ENCODE measurements at regions not wholly inside any gene's neighbourhood (a gene's known extent, or its start where the extent isn't known, plus 50 kb on each side); places are given as distances from the start of the nearest gene placed in this dataset.

DNA sequence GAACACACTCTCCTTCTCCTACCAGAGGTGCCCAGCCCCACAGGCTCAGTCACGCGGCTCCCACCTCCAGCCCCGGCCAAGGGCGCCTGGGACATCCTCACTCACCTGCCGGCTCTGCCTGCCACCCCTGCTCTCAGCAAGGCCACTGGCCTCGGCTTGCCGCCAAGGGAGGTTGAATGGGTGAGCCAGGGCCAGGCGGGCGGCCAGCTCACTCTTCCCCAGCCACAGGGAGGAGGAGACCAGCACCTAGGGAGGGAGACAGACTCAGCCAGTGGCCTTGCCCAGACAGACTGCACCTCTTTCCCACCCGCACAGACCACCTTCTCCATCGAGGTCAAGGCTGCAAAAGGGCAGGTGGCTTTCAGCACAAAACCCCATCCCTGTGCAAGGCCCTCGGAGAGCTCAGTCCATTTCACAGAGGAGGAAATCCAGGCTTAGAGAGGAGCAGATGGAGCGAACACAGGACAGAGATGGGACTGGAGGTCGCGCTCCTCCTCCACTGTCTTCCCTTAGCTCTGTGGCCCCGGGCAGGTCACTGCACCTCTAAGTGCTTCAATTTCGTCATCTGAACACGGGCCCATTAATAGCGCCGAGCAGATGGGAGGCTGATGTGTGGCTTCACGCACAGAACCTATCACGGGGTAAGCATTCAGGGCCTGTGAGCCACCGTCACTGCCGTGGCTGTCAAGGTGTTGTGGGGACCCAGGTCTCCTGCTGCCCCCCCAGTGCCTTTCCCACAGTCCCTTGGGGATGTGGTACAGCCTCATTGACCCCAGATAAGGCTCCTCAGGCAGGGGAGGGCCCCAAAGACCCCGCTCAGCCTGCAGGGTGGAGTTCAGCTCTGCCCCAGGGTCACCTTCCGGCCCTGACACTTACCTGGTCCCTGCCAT, 56.1 kb downstream of the RMI2 start:
- no peak for DNase-seq

GRCh38 chr16:11402051-11402744, 56.9 kb downstream of the RMI2 start:
- no peak for DNase-seq

DNA sequence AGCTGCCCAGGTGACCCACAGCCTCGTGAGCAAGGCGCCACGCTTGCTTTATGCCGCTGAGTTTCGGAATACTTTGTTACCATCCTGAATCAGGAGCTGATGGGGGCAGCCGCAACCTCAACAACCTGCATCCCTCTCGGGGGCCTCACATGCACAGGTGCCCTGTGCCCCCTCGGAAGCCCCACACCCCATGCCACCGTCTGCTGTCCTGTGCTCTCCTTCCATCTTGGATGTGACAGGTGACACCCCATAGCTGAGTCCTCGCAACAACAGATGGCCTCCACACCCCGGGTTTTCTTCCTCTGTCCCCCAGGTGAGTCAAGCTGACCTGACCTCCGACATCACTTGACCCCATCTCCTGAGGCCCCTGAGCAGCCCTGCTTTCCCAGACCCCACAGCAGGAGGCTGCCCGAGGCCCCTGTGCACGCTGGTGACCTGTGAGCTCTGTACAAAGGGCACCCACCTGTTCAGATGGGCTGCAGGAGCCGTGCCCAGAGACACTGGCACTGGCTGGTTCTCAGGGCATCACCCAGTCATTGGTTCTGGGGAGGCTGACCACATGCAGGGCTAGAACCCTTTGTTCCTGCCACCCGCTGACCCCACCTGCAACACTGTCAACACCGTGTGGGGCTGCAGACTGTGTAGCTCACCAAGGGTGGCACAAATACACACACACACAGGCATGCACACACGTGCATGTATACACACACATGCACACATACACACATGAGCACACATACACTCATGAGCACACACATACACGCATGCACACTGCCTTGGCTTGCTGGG, 57.7 kb downstream of the RMI2 start:
- no peak for DNase-seq

DNA sequence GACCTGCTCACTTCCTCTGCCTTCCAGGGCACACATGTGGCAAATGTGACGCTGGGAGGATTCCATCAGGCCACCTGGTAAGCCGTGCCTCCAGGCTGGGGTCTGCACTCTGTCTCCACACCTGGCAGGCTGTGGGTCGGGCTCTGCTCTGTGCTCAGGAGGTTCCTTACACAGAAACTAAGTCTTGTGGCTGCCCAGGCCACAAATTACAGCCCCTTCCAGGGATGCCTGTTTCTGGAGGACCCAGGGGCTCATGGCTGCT, 58.2 kb downstream of the RMI2 start:
- DNase-seq, result no peak

- no peak for DNase-seq
Measured at GRCh38 chr16:11403920-11404319, 58.7 kb downstream of the RMI2 start.

DNA sequence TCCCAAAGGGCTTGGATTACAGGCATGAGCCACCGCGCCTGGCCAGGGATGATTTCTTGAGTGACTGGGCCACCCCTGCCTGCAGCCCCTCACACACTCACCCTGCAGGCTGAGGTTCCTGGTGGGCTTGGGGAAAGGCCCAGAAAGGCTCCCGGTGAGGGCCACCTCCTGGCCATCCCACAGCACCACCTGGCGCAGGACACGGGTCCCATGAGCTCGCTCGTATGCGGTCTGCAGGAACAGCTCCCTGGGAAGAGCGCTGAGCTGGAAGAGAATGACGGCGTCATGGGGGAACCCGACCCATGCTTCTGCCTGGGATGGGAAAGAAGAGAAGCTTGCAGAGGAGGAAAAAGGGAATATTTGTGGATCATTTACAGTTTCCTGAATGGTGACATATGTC, 59.3 kb downstream of the RMI2 start:
- DNase-seq, result no peak

DNA sequence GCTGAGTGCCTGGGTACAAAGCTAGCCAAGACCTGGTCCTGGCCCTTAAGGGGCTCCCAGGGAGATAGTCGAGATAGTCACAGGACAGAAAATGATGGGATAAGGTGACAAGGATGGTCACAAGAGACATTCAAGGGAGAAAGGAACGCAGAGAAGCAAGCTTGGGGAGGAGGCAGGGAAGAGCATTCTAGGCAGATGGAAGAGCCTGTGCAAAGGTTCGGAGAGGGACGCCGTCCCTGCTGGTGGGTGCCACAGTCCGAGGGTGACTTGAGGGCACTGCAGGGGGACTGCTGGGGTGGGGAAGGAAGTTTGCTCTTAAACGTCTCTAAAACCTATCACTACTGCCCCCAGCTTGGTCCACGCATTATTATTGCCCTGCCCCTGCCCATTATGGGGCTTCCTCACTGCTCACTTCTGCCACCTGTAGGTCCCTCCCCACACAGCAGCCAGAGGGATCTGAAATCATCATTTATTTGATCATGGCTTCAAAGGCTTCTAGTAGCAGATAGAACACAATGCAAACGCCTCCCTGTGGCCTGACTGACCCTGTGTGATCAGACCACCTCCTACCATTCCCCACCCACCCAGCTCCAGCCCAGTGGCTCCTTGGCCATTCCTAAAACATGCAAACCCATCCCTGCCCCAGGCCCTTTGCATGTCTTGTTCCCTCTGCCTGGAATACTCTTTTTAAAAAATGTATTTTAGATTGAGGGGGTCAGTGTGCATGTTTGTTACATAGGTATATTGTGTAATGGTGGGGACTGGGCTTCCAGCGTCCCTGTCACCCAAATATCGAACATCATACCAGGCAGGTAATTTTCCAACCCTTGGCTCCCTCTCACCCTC, 60.3 kb downstream of the RMI2 start:
- peak; percentile 7 for DNase-seq

GRCh38 chr16:11406177-11406560, 60.9 kb downstream of the RMI2 start:
- DNase-seq, result no peak

DNA sequence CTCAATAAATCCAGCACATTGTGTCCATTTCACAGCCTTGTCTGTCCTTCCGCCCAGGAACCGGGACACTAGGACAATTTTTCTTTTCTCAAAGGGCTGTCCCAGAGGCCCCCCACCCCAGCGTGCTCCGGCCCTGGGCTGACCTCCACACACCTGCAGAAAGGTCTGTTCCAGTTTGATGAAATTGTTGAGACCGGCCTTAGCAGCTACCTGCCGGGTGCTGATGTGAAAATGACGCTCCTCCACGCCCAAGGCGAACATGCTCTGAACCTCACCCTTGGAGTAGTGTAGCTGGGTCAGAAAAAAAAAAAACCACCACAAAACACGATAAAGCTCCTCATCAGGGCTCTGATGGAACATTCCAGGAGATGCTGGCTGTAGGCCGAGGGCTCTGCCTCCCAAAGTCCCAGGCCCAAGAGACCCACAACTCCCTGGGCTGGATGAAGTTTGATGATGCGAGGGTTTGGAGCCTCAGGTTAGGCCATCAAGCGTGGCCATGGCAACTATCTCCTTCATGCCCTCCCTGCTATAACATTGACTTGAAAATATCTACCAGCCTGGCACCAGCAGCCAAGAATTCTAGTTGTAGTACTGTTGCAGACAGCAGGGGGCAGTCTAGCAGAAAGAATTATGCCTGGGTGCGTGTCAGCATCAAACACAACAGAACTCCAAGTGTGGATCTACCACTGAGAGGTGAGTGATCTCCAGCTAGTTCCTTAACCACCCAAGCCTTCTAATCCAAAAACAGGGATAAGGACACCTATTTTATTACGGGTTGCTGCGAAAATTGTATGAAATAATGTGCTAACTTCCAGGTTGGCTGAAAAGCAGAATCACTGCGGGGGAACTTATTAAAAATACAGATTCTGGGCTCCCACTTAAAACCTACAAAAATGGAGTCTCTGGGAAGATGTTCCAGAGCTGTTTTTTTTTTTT, 62.1 kb downstream of the RMI2 start:
- peak; percentile 62 for DNase-seq

GRCh38 chr16:11408216-11408615, 63.0 kb downstream of the RMI2 start:
- no peak for DNase-seq

DNA sequence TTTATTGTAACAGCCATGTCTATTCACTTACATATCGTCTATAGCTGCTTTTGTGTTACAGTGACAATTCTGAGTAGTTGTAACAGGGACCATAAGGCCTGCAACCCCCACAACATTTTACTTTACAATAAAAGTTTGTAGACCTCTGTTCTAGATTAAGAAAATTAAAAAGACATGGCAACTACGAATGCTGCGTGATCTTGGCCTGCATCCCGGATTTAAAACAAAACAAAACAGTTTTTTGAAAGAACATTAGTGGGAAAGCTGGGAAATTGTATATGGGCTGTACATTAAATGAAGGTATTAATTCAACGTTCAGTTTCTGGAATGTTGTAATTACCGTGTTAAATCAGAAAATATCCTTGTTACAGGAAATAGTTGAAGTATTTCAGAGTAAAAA, 64.1 kb downstream of the RMI2 start:
- no peak for DNase-seq

DNA sequence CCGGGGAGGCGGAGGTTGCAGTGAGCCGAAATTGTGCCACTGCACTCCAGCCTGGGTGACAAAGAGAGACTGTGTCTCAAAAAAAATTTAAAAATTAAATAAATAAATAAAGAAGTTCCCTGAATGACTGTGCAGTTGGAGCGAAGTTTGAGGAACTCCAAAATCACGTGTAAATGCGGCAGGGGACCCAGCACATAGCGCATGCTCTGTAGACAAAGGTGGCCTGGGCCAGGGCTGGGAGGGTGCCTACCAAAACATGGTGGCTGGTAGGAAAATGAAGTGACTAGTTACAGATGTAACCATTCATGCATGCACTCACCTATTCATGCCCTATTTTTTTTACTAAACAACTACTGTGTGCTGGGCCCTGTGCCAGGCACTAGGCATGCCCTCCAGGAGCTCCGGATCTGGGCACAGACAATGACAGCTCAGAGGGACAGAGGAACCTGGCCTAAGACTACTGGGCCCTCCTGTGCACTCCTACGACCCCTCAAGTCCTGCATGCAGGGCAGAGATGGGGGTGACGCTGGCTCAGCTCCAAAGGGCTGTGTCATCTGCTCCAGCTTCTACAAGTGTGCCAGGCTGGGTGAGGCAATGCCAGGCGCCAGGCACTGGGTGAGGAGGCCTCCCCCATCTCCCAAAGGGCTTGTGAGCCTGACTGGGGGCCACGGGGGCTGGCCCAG, 65.3 kb downstream of the RMI2 start:
- DNase-seq, result peak; percentile 57

GRCh38 chr16:11411059-11411550, 65.8 kb downstream of the RMI2 start:
- DNase-seq, result no peak

DNA sequence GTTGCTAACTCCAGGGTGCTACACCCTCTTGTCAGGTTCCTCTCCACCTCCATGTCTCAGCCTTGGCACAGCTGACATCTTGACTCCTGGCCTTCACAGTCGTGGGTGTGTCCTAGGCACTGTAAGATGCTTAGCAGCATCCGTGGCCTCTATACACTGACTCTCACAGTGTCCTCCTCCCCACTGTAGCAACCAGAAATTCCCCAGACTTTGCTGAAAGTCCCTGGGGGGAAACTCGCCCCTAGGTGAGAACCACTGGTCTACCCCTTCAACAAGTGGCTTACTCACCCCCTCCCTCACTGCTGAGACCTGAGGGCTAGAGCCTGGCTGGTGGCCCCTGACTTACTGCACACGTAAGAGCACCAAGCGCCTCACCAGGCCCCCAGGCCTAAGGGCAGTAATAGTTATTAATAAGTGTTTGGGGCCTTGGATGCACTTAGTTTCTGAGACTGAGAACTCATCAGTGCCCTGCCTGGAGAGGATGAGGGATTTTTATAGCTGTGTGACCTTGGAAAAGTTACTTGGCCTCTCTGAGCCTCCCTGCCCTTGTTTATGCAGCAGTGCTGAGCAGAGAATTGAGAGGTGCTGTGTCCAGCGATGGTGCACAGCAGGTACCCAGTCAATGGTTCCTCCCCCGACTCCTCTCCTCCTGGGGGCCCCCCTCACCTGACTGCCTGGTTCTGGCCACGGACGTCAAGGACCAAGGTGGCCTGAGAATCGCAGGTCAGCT, 67.1 kb downstream of the RMI2 start:
- no peak for DNase-seq

DNA sequence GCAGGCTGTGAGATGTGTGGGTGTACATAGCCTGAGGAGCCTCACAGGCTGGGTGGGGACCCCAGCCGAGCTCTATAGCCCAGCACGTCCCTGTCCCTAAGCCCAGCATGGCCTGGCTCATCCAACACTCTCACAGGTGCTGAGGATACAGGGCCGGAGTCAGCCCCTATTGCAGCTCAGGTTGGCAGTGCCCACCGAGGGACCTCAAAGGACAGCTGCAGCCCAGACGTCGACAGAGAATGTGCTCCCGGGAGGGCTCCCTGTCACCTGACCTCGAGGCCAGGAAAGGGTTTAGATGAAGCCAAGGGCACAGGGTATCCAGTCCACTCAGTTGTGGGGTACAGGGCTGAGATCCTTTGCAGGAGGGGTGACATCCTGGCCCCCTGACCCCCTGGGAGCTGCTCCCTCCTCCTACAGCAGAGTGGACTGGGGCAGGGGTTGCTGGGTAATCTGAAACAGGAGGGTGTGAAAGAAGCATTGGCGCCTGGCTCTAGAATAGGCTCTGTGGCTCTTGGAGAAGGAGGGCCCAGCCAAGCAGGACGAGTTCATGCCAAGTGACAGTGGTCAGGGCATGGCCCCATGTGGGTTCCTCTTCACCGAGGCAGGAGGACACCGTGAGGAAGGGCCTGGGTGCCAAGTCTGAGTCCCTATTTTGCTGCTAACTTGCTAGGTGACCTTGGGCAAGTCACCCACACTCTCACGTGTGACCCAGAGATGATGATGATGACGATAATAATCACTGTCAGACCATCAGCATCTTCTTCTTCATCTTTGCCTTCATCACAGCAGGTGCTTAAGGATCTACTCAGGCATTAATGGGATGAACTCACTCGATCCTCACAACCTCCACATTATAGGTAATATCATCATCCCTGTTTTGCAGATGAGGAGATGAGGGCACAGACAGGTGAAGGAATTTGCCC, 68.0 kb downstream of the RMI2 start:
- no peak for DNase-seq

DNA sequence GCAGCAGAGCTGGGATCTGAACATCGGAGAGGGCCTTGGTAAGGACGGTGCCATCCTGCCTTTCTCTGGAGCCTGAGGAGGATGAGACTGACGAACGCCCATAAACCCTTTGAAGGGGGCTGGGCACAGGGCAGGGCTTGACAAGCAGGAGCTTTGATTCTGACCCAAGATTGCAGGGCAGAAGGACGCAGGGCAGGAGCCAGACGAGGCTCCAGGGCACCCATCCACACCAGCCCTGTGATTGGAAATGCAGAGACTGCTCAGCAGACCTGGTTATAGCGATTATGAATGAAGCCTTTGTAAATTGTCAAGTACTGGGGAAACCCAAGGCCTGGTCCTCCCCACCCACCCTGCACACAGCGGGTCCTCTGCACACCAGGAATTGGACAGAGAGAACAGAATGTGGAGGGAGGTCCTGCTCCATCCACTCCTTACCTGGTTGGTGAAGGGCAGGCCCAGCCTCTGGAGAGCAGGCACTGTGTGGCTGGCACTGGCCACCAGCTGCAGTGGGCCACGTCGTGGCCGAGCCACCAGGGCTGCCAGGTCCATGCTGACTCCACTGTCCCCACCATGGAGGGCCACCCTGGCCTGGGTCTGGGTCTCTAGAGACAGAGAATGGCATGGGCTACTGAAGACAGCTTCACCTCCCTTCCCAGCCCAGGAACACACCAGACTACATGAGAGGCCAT, 68.8 kb downstream of the RMI2 start:
- DNase-seq, result no peak

DNA sequence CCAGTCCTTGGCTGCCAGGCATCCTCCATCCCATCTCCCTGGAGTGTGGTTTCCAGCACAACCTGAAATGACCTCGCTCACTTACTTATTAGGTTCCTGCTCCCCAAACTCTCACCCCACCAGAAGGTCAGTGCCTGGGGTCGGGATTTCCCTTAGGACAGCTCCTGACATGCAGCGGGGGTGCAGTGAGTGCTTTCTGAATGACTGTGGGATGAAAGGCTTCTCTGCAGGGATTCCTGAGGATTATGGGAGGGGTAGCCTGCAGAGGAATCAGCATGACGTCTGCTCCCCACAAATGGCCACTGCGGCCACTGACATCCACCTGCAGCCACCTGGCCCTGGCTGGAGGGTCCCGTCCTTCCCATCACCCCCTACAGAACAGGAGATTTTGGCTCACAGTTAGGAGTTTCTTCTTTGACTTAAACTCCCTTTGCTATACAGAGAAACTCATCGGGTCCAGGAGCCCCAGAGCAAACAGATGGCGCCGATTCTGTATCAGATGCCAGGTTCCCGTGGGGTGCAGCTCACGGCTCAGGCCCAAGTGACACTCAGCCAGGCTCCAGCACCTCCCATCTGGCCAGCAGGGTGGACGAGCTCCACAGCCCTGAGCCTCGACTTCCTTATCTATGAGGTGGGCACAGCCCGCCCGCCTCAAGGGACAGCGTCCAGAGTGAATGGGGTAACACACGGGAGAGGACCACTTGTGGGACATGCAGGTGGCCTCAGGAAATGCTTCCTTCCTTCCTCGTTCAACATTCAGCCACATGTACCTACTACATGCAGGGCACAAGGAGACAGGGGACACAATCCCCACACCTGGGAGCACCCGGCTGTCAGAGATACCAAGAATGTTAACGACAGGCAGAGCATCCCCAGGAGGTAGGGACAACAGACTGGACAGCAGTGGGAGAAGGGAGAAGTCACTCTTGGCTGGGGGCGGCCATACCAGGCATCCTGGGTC, 69.8 kb downstream of the RMI2 start:
- DNase-seq, result no peak

All from MV-4-11 (cell line).